Central memory CD8-positive, alpha-beta T cell (primary cell): ENCODE measurements at regions not wholly inside any gene's neighbourhood (a gene's known extent, or its start where the extent isn't known, plus 50 kb on each side); places are given as distances from the start of the nearest gene placed in this dataset.

Experiments used
- ATAC-seq: fragments of 150-1000 bp; cut with Tn5 transposase; replicated peaks from 2 replicates; pipeline ENCODE4 v1.10.0; 2022; ENCODE audit warnings: mild to moderate bottlenecking, moderate FRiP score, moderate number of reproducible peaks; ENCODE audit not compliant: poor library complexity, severe bottlenecking; ENCODE audit errors: extremely low read depth
- DNase-seq, 2 donors: peaks; one replicate each; pipeline ENCODE4 v3.0.0; 2021; ENCODE audit warnings: low spot score in 2 of 2
- H3K27ac Mint-ChIP-seq: one replicate; pipeline ENCODE4 v1.8.0; 2022; ENCODE audit warnings: low read depth, mild to moderate bottlenecking, moderate library complexity, mixed read lengths
- H3K27me3 Mint-ChIP-seq: one replicate; pipeline ENCODE4 v1.8.0; 2022; ENCODE audit warnings: mixed read lengths
- H3K36me3 Mint-ChIP-seq: one replicate; pipeline ENCODE4 v1.8.0; 2022; ENCODE audit warnings: mild to moderate bottlenecking, moderate library complexity, mixed read lengths; ENCODE audit not compliant: insufficient read depth
- H3K4me1 Mint-ChIP-seq: one replicate; pipeline ENCODE4 v1.8.0; 2022; ENCODE audit warnings: mixed read lengths
- H3K4me3 Mint-ChIP-seq: one replicate; pipeline ENCODE4 v1.8.0; 2022; ENCODE audit warnings: mild to moderate bottlenecking, moderate library complexity, mixed read lengths
- H3K9me3 Mint-ChIP-seq: one replicate; pipeline ENCODE4 v1.8.0; 2022; ENCODE audit warnings: mixed read lengths

- no peak overlapping the region for H3K4me3 Mint-ChIP-seq
- H3K9me3 Mint-ChIP-seq: no peaks in the 10 kb centered on the region
- ATAC-seq (no peak), DNase-seq (no peak)
- H3K27me3 Mint-ChIP-seq: no peaks in the 10 kb centered on the region
- H3K4me1 Mint-ChIP-seq: peaks cover 20% of the 10 kb centered on the region
- no peak overlapping the region for H3K27ac Mint-ChIP-seq
- H3K36me3 Mint-ChIP-seq: peaks cover 1% of the 10 kb centered on the region
These were observed 50.0 kb downstream of the NCOR2 start for GRCh38 chr12:124517260-124518050.

GRCh38 chr12:124516850-124517249 is 50.6 kb downstream of the NCOR2 start:
- ATAC-seq: no peak
- H3K4me3 Mint-ChIP-seq: no peak overlapping the region
- peaks cover 20% of the 10 kb centered on the region for H3K4me1 Mint-ChIP-seq
- peaks cover 1% of the 10 kb centered on the region for H3K36me3 Mint-ChIP-seq
- no peak for DNase-seq
- H3K9me3 Mint-ChIP-seq: no peaks in the 10 kb centered on the region
- H3K27ac Mint-ChIP-seq: no peak overlapping the region
- no peaks in the 10 kb centered on the region for H3K27me3 Mint-ChIP-seq

- peaks cover 21% of the 10 kb centered on the region for H3K4me1 Mint-ChIP-seq
- DNase-seq (no peak), ATAC-seq (no peak)
- no peaks in the 10 kb centered on the region for H3K9me3 Mint-ChIP-seq
- no peak overlapping the region for H3K27ac Mint-ChIP-seq
- H3K36me3 Mint-ChIP-seq: peaks cover 1% of the 10 kb centered on the region
- H3K27me3 Mint-ChIP-seq: no peaks in the 10 kb centered on the region
- H3K4me3 Mint-ChIP-seq: no peak overlapping the region
These were observed 51.4 kb downstream of the NCOR2 start for GRCh38 chr12:124515981-124516380.

GRCh38 chr12:124514996-124515932 is 52.1 kb downstream of the NCOR2 start:
- Mint-ChIP-seq H3K27me3 (no peaks in the 10 kb centered on the region), H3K36me3 (peaks cover 3% of the 10 kb centered on the region), H3K4me1 (peaks cover 23% of the 10 kb centered on the region), H3K27ac (no peak overlapping the region), H3K4me3 (no peak overlapping the region), H3K9me3 (no peaks in the 10 kb centered on the region)
- DNase-seq (no peak), ATAC-seq (no peak)

GRCh38 chr12:124514145-124514995 is 53.0 kb downstream of the NCOR2 start:
- Mint-ChIP-seq H3K4me1 (peaks cover 16% of the 10 kb centered on the region), H3K27me3 (no peaks in the 10 kb centered on the region), H3K9me3 (no peaks in the 10 kb centered on the region), H3K4me3 (no peak overlapping the region), H3K27ac (no peak overlapping the region), H3K36me3 (peaks cover 3% of the 10 kb centered on the region)
- DNase-seq (no peak), ATAC-seq (no peak)

- H3K27me3 Mint-ChIP-seq: no peaks in the 10 kb centered on the region
- peaks cover 12% of the 10 kb centered on the region for H3K4me1 Mint-ChIP-seq
- no peak overlapping the region for H3K27ac Mint-ChIP-seq
- peaks cover 3% of the 10 kb centered on the region for H3K36me3 Mint-ChIP-seq
- no peak for DNase-seq
- H3K9me3 Mint-ChIP-seq: no peaks in the 10 kb centered on the region
- no peak overlapping the region for H3K4me3 Mint-ChIP-seq
- ATAC-seq: no peak
These were observed 54.0 kb downstream of the NCOR2 start for GRCh38 chr12:124513297-124513867.

GRCh38 chr12:124512667-124513296 is 54.6 kb downstream of the NCOR2 start:
- peaks cover 3% of the 10 kb centered on the region for H3K36me3 Mint-ChIP-seq
- ATAC-seq (no peak), DNase-seq (no peak)
- H3K27ac Mint-ChIP-seq: no peak overlapping the region
- no peaks in the 10 kb centered on the region for H3K27me3 Mint-ChIP-seq
- H3K9me3 Mint-ChIP-seq: no peaks in the 10 kb centered on the region
- no peak overlapping the region for H3K4me3 Mint-ChIP-seq
- peaks cover 18% of the 10 kb centered on the region for H3K4me1 Mint-ChIP-seq

- no peaks in the 10 kb centered on the region for H3K27me3 Mint-ChIP-seq
- peaks cover 5% of the 10 kb centered on the region for H3K36me3 Mint-ChIP-seq
- no peak overlapping the region for H3K27ac Mint-ChIP-seq
- no peaks in the 10 kb centered on the region for H3K9me3 Mint-ChIP-seq
- H3K4me3 Mint-ChIP-seq: no peak overlapping the region
- peaks cover 22% of the 10 kb centered on the region for H3K4me1 Mint-ChIP-seq
- DNase-seq: no peak
- no peak for ATAC-seq
These were observed 56.0 kb downstream of the NCOR2 start for GRCh38 chr12:124511259-124511985.

GRCh38 chr12:124510301-124510970 is 57.0 kb downstream of the NCOR2 start:
- no peak overlapping the region for H3K4me3 Mint-ChIP-seq
- peaks cover 5% of the 10 kb centered on the region for H3K36me3 Mint-ChIP-seq

GRCh38 chr12:124509676-124510300 is 57.6 kb downstream of the NCOR2 start:
- no peaks in the 10 kb centered on the region for H3K27me3 Mint-ChIP-seq
- DNase-seq (no peak), ATAC-seq (no peak)
- no peaks in the 10 kb centered on the region for H3K9me3 Mint-ChIP-seq
- H3K27ac Mint-ChIP-seq: no peak overlapping the region
- H3K4me3 Mint-ChIP-seq: no peak overlapping the region
- H3K4me1 Mint-ChIP-seq: peaks cover 32% of the 10 kb centered on the region
- peaks cover 5% of the 10 kb centered on the region for H3K36me3 Mint-ChIP-seq

More at GRCh38 chr12:124510301-124510970, 57.0 kb downstream of the NCOR2 start:
- Mint-ChIP-seq H3K27ac (no peak overlapping the region), H3K4me1 (peaks cover 29% of the 10 kb centered on the region), H3K9me3 (no peaks in the 10 kb centered on the region), H3K27me3 (no peaks in the 10 kb centered on the region)
- ATAC-seq (no peak), DNase-seq (no peak)
